Activated T-cell treated with anti-CD3 and anti-CD28 coated beads, Interleukin-2, amount 50 U/mL, for 4 hours (primary cell): ENCODE measurements at regions not wholly inside any gene's neighbourhood (a gene's known extent, or its start where the extent isn't known, plus 50 kb on each side); places are given as distances from the start of the nearest gene placed in this dataset.

Experiments used
- ATAC-seq, 2 donors: fragments of 200-7000 bp; cut with Tn5 transposase; one replicate each; pipeline ENCODE4 v1.10.0; 2021
- DNase-seq: peaks from one replicate; pipeline ENCODE4 v3.0.0-alpha.2; 2020
- H3K27me3 Mint-ChIP-seq: one replicate; pipeline ENCODE4 v1.8.0; 2021; ENCODE audit warnings: low read depth, mixed read lengths
- H3K36me3 Mint-ChIP-seq: one replicate; pipeline ENCODE4 v1.8.0; 2022; ENCODE audit warnings: mixed read lengths; ENCODE audit not compliant: insufficient read depth
- H3K4me1 Mint-ChIP-seq: one replicate; pipeline ENCODE4 v1.8.0; 2021; ENCODE audit warnings: low read depth, mixed read lengths
- H3K4me3 Mint-ChIP-seq: one replicate; pipeline ENCODE4 v1.8.0; 2021; ENCODE audit warnings: mild to moderate bottlenecking, moderate library complexity, mixed read lengths
- H3K9me3 Mint-ChIP-seq: one replicate; pipeline ENCODE4 v1.8.0; 2021; ENCODE audit warnings: mixed read lengths

DNA sequence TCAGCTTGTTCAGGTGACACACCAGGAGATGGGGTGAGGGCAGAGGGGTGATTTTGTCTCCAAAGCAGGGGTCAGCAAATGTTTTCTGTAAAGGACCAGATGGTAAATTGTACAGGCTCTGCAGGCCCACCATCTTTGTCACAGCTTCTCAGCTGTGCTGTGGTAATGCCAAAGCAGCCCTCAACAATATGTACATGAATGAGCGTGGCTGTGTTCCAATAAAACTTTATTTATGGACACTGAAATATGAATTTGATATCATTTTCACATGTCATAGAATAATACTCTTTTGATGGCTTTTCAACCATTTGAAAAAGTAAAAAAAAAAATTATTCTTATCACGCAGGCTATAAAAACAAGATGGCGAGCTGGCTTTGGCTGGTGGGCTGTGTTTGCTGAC is 206.4 kb upstream of the RPL38 start:
- ATAC-seq (no peak), DNase-seq (no peak)
- Mint-ChIP-seq H3K27me3 (peaks cover 18% of the 10 kb centered on the region), H3K4me1 (peaks cover 1% of the 10 kb centered on the region), H3K36me3 (no peaks in the 10 kb centered on the region), H3K4me3 (no peak overlapping the region), H3K9me3 (no peaks in the 10 kb centered on the region)

DNA sequence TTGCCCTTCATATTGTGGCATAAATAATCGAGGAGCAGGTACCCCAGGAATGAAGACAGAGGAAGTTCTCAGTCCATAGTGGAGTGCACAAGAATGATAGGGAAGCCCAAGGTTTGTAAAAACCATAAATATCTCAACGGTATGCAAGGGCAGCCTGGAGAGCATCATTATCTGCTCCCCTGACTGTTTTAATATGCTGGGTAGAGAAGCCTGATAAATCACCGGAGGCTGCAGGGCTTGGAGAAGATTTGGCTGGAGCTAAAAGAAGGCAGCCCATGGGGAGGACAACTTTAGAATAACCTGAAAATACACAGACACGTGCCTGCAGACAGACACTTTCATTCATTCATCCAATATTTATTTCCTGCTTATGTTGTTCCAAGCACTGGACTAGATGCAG is 205.2 kb upstream of the RPL38 start:
- H3K36me3 Mint-ChIP-seq: no peaks in the 10 kb centered on the region
- no peak overlapping the region for H3K4me3 Mint-ChIP-seq
- no peaks in the 10 kb centered on the region for H3K9me3 Mint-ChIP-seq
- peaks cover 17% of the 10 kb centered on the region for H3K27me3 Mint-ChIP-seq
- H3K4me1 Mint-ChIP-seq: peaks cover 1% of the 10 kb centered on the region
- DNase-seq (no peak), ATAC-seq (no peak)

DNA sequence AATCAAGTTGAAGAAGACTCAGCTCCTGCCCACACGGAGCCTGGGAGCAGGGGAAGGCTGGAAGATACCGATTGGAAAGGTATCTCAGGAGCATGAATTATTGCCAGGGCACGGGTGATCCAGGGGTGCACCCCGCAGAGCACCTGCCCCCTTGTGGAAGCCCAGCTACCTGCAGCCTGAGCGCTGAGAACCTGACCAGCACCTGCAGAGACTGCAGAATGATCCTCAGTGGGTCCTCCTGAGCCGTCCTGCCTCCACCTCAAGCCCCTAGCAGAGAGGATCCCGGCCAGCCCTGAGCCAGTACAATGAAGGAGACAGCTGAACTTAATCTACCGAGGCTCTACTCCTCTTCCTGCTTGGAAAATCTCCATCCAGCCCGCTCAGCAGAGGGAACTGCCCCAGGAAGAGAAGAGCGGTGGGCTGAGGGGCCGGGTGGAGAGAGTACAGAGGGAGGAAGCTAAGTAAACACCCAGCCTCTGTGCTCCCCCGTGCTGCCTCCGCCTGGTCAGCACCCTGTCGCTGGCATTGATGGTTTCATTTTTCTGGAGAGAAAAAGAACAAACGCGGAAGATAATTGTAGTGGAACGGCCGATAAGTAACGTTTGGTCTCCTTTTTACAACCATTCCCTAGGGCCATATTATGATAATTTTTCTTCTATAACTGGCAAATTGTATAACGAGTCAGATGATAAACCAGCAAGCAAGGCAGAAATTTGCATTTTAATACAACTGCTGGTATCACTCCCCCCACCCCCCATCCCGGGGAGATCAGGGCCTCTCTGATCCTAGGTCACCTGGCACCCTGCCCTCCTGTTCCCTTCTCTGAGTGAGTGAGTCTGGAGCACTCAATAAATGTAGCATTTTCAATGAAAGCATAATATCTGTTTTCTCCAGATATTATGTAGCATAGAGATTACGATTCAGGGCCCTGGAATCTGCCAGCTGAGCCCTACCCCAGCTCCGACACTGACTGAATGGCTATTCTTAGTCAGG is 204.5 kb upstream of the RPL38 start:
- no peaks in the 10 kb centered on the region for H3K36me3 Mint-ChIP-seq
- no peaks in the 10 kb centered on the region for H3K9me3 Mint-ChIP-seq
- DNase-seq (peak; percentile 61), ATAC-seq (peak; percentile 63 to 88)
- no peak overlapping the region for H3K4me3 Mint-ChIP-seq
- H3K4me1 Mint-ChIP-seq: peaks cover 1% of the 10 kb centered on the region
- H3K27me3 Mint-ChIP-seq: peaks cover 22% of the 10 kb centered on the region

DNA sequence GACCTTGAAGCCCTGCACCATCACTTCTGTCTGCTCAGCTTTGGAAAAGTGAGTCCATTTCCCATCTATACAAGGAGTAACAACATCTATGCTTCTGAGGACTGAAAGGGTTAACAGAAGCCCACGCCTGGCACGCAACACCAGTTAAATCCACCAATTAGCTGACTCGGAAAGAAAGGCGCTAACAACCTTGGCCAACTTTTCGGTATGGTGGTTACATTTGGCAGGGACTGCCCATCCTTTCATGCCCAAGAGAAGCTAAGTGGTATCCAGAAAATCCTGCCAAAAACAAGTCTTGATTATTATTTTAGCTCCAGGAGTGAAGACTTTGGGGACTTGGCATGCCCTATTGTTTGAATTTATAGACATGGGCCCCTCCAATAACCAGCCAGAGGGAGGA is 202.3 kb upstream of the RPL38 start:
- no peak for DNase-seq
- Mint-ChIP-seq H3K36me3 (no peaks in the 10 kb centered on the region), H3K27me3 (peaks cover 27% of the 10 kb centered on the region), H3K9me3 (no peaks in the 10 kb centered on the region), H3K4me1 (peaks cover 1% of the 10 kb centered on the region), H3K4me3 (no peak overlapping the region)
- ATAC-seq: no peak

DNA sequence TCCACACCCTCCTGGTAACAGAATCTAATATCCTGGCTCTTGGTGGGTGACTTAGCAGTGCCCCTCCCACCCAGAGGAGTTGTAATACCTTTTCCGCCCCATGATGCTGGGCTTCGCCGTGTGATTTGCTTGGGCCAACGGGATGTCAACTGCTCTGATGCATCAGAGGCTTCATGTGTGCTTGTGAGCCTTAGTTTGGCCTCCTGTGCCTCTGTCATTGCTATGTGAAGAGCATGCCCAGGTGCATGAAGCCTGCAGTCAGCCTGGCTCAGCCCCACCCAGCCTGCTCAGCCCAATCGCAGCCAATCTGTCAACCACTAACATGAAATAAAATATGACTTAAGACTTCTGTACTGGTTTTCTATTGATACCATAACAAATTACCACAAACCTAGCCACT is 201.2 kb upstream of the RPL38 start:
- no peaks in the 10 kb centered on the region for H3K9me3 Mint-ChIP-seq

DNA sequence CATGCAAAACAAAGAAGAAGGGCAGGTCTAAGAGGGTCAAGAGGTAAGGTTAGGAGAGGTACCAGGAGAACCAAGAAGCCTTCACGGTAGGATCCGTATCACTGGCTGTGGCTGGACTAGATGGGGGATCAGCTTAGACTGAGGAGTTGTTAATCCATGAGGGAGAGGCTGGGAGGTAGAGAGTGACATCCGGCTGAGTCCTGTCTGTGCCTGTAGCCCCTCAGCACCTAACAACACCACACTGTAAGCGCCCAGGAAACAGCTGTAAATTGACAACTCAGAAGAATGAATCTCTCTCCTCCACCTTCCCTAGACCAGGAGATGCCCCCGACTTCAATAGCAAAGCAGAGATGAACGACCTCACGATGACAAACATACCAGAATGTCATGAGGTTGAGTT is 199.4 kb upstream of the RPL38 start:
- ATAC-seq: no peak
- DNase-seq: no peak
- H3K9me3 Mint-ChIP-seq: no peaks in the 10 kb centered on the region
- H3K27me3 Mint-ChIP-seq: peaks cover 23% of the 10 kb centered on the region
- no peaks in the 10 kb centered on the region for H3K36me3 Mint-ChIP-seq
- H3K4me1 Mint-ChIP-seq: peaks cover 3% of the 10 kb centered on the region
- H3K4me3 Mint-ChIP-seq: no peak overlapping the region

More for the DNA sequence above, 201.2 kb upstream of the RPL38 start:
- H3K4me1 Mint-ChIP-seq: peaks cover 1% of the 10 kb centered on the region
- peaks cover 27% of the 10 kb centered on the region for H3K27me3 Mint-ChIP-seq
- DNase-seq: no peak
- no peak for ATAC-seq
- no peak overlapping the region for H3K4me3 Mint-ChIP-seq
- H3K36me3 Mint-ChIP-seq: no peaks in the 10 kb centered on the region

DNA sequence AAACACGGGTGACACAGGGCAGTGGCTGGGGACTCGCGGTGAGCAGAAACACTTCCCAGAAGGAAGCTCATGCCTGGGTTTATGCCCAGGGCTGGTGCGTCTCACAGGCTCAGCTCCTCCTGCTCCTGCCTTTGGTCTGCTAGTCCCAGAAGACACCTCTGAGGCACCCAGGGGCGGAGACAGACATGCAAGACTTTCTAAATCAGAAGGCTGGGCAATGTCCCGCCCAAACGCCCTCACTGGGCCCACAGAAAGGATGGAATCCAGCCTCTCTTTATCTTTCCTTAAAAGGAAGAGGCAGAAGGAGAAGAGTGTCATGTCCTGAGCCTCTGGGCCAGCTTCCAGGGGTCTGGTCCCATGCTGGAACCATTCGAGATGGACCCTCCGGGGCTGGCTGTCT is 197.7 kb upstream of the RPL38 start:
- Mint-ChIP-seq H3K4me3 (no peak overlapping the region), H3K27me3 (peaks cover 22% of the 10 kb centered on the region), H3K36me3 (no peaks in the 10 kb centered on the region), H3K9me3 (no peaks in the 10 kb centered on the region), H3K4me1 (peaks cover 5% of the 10 kb centered on the region)
- ATAC-seq (no peak), DNase-seq (no peak)

DNA sequence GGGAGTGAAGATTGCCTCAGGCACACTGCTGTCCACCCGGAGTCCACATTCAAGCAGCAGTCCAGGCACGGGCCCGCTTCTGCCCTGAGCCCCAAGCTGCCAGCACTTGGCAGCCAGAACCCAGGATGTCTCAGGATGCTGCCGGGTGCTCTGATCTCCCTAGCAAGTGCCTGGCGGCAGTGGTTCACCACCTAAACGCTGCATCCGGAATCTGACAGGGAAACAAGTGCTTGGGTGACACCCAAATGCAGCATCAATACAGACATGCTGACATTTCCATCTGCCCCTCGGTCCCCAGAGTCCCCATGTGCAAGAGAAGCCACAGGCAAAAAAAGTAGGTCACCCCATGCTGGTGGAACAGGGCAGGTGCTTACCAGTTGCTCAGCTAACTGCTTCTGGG is 197.1 kb upstream of the RPL38 start:
- Mint-ChIP-seq H3K4me3 (no peak overlapping the region), H3K36me3 (no peaks in the 10 kb centered on the region), H3K27me3 (peaks cover 22% of the 10 kb centered on the region), H3K9me3 (no peaks in the 10 kb centered on the region), H3K4me1 (peaks cover 6% of the 10 kb centered on the region)
- ATAC-seq (no peak), DNase-seq (no peak)

DNA sequence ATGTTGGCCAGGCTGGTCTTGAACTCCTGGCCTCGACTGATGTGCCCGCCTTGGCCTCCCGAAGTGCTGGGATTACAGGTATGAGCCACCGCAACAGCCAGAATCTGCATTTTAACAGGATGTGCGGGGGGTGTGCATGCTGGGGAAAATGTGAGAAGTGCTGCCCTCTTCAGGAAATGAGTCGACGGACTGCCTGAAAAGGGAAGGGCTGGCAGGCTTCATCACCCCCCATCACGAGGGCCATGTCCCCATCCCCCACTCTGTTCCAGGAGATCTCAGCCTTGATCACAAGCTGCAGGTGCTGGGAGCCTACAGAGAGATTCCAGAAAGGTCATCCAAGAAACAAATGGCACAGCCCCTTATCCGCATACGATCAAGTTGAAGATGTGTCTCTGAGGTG is 195.3 kb upstream of the RPL38 start:
- H3K9me3 Mint-ChIP-seq: no peaks in the 10 kb centered on the region
- H3K4me1 Mint-ChIP-seq: peaks cover 18% of the 10 kb centered on the region
- peaks cover 18% of the 10 kb centered on the region for H3K27me3 Mint-ChIP-seq
- H3K4me3 Mint-ChIP-seq: no peak overlapping the region
- no peaks in the 10 kb centered on the region for H3K36me3 Mint-ChIP-seq
- ATAC-seq: peak; percentile 38 to 45
- DNase-seq: no peak

DNA sequence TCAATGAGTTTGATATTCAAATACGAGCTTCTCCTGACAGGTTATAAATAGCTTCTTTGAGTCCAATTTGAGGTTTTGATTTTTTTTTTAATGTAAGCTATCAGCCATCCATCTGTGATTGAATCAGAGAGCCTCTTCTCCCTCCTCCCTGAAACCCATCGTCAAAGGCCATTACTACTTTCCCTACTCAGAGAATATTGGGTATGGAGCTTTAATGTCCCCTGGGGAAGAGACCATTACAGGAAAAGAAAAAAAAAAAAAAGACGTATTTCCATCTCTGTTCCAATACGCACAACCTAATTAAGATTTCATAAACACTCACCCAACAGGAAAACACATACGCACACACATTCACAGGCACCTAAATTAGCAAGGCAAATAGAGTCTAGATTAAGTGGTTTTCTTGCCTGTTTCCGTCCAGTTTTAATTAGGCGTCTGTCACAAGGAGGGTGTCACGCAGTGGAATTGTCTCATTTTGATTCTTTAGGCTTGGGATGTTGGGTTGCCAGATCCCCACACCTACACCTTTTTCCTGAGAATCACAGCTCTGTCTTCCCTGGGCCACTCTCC is 194.3 kb upstream of the RPL38 start:
- Mint-ChIP-seq H3K4me3 (no peak overlapping the region), H3K36me3 (no peaks in the 10 kb centered on the region), H3K9me3 (no peaks in the 10 kb centered on the region), H3K27me3 (peaks cover 10% of the 10 kb centered on the region), H3K4me1 (peaks cover 18% of the 10 kb centered on the region)
- ATAC-seq: no peak
- DNase-seq: no peak

DNA sequence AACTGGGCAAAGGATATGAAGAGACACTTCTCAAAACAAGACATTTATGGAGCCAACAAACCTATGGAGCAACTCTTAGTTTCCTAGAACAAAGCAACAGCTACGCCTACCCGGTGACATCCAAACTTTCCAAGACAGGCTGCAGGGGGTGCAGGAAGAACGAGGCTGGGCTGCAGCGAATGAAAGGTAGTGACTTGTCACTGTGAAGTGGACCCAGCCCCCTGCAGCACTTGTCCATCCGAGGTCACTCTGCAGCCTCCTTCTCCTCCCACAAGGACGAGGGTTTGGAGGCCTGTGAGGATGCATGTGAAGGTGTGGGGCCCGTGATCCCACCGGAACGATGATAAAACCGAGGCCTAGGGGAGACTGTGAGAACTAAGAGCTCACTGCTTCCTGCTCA is 192.6 kb upstream of the RPL38 start:
- H3K36me3 Mint-ChIP-seq: no peaks in the 10 kb centered on the region
- no peaks in the 10 kb centered on the region for H3K9me3 Mint-ChIP-seq
- no peak overlapping the region for H3K4me3 Mint-ChIP-seq
- peaks cover 7% of the 10 kb centered on the region for H3K27me3 Mint-ChIP-seq
- ATAC-seq: no peak
- no peak for DNase-seq
- H3K4me1 Mint-ChIP-seq: peaks cover 18% of the 10 kb centered on the region

DNA sequence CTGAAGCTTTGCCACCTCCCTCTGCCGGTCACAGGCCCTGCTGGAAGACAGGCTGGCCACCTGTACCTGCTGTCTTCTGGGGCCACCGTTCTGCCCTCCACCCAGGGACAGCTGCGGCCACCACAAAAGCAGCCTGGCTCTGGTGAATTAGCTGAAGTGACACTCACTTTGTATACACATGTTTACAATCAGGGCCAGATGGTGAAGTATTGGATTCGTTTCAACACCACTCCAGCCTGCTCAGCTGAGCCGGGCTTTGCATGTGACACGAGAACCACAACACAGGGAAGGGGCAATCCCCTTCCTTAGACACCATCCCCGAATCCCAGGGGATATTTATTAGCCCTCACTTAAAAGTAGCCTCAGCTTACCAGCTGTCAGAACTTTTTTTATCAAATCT is 191.5 kb upstream of the RPL38 start:
- Mint-ChIP-seq H3K4me1 (peaks cover 18% of the 10 kb centered on the region), H3K9me3 (no peaks in the 10 kb centered on the region), H3K27me3 (peaks cover 7% of the 10 kb centered on the region), H3K4me3 (no peak overlapping the region), H3K36me3 (no peaks in the 10 kb centered on the region)
- no peak for DNase-seq
- ATAC-seq: no peak

DNA sequence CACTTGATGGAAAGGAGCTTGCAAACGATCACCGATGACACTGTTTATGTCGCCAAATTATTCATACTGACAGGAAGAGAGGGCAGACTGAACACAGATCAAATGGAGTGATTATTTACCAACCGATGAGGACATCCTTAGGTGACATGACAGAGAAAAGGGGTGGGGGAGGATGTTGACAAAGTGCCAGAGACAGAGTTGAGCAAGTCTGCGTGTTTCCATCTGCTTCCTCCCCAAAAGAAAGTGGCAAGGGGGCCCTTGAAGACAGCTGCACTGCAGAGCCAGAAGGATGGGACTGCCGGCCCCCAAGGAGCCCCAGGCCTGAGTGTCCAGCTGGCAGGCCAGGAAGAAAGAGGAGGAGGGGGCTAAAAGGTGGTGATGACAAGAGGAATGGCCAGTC is 191.0 kb upstream of the RPL38 start:
- H3K4me3 Mint-ChIP-seq: peak overlapping the region; percentile 35
- ATAC-seq: peak; percentile 32 to 59
- H3K36me3 Mint-ChIP-seq: no peaks in the 10 kb centered on the region
- H3K27me3 Mint-ChIP-seq: peaks cover 6% of the 10 kb centered on the region
- H3K4me1 Mint-ChIP-seq: peaks cover 17% of the 10 kb centered on the region
- H3K9me3 Mint-ChIP-seq: no peaks in the 10 kb centered on the region
- no peak for DNase-seq

DNA sequence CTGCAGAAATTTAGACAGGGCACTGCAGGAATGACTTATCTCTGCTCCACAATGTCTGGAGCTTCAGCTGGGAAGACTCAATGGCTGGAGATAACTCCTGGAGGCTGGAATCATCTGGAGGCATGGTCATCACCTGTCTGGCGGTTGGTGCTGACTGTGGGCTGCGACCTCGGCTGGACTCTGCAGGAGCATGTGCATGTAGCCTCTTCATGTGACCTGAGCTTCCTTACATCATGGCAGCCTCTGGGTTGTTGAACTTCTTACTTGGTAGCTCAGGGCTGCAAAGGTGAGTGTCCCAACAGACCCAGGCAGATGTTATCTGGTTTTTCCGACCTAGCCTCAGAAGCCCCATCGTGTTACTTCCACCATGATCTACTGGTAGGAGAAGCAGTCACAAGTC is 188.2 kb upstream of the RPL38 start:
- H3K9me3 Mint-ChIP-seq: no peaks in the 10 kb centered on the region
- peaks cover 3% of the 10 kb centered on the region for H3K27me3 Mint-ChIP-seq
- no peaks in the 10 kb centered on the region for H3K36me3 Mint-ChIP-seq
- DNase-seq (no peak), ATAC-seq (no peak)
- H3K4me1 Mint-ChIP-seq: peaks cover 15% of the 10 kb centered on the region
- H3K4me3 Mint-ChIP-seq: no peak overlapping the region

DNA sequence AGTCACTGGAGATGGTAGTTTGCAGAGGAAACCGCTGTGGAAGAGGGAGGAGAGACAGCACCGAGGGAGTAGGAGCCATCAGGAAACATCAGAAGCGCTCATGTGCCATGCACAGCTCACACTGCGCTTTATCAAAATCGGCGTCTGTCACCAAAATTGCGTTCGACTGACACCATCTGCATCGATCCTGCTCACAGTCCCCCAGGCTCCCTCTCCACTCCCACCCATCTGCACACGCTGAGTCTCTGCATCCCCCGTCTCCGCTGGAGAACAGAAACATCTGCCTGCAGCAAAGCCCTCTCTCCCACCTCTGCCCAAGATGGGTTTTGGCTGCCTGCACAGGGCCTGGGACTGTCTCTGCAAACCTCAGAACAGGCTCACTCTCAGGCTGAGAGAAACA is 187.5 kb upstream of the RPL38 start:
- no peaks in the 10 kb centered on the region for H3K36me3 Mint-ChIP-seq

More for the DNA sequence above, 187.5 kb upstream of the RPL38 start:
- Mint-ChIP-seq H3K9me3 (no peaks in the 10 kb centered on the region), H3K27me3 (peaks cover 3% of the 10 kb centered on the region), H3K4me1 (peaks cover 12% of the 10 kb centered on the region), H3K4me3 (no peak overlapping the region)
- DNase-seq (no peak), ATAC-seq (no peak)
